AG04449 (cell line): ENCODE measurements at regions not wholly inside any gene's neighbourhood (a gene's known extent, or its start where the extent isn't known, plus 50 kb on each side); places are given as distances from the start of the nearest gene placed in this dataset.

Source experiments
- CTCF ChIA-PET: fragments of 350-600 bp; formaldehyde crosslinking; extraction: SDS; loops from one replicate; lab custom pipeline; 2021; ENCODE audit warnings: antibody characterized with exemption; lab: Yijun Ruan, JAX
- POLR2A ChIA-PET: fragments of 400-600, 350-600 bp; formaldehyde crosslinking; extraction: SDS; loops from one replicate; lab custom pipeline; 2020; ENCODE audit warnings: antibody characterized with exemption, inconsistent platforms; lab: Yijun Ruan, JAX
- DNase-seq: peaks from one replicate; pipeline ENCODE4 v3.0.0-alpha.2; 2010; ENCODE audit warnings: low read depth, low spot score
- H3K4me3 ChIP-seq: 2 replicates; pipeline ENCODE4 v1.5.1; 2011; ENCODE audit warnings: low read depth, mild to moderate bottlenecking, control low read depth, low read length
- CTCF ChIP-seq: IDR thresholded peaks from one replicate; pipeline ENCODE4 v1.5.1; 2011; ENCODE audit warnings: mild to moderate bottlenecking, moderate library complexity, low read length, control low read depth, inconsistent platforms; ENCODE audit not compliant: insufficient read depth; ENCODE audit errors: missing control alignments

GRCh38 chr5:56460681-56461191 is 227.6 kb upstream of the ANKRD55 start:
- DNase-seq = no peak
- H3K4me3 ChIP-seq = no peak overlapping the region
- TF ChIP-seq CTCF = no peak
- POLR2A ChIA-PET = no interaction called here
- CTCF ChIA-PET = no interaction called here

- no peak for DNase-seq
- no peak for TF ChIP-seq CTCF
- ChIA-PET POLR2A (no interaction called here), CTCF (no interaction called here)
- H3K4me3 ChIP-seq = no peak overlapping the region
Observed at GRCh38 chr5:56460195-56460546, 227.0 kb upstream of the ANKRD55 start.

GRCh38 chr5:56459394-56460194 is 226.5 kb upstream of the ANKRD55 start:
- no peak for DNase-seq
- H3K4me3 ChIP-seq = no peak overlapping the region
- TF ChIP-seq CTCF = no peak
- POLR2A ChIA-PET = no interaction called here
- CTCF ChIA-PET = no interaction called here

GRCh38 chr5:56457887-56458812 is 225.0 kb upstream of the ANKRD55 start:
- no peak for TF ChIP-seq CTCF
- POLR2A ChIA-PET = no interaction called here
- CTCF ChIA-PET = interaction anchor here (1.2 to 1.6 kb wide), 3 partner anchors 11 to 188 kb away, joined by 3 to 4 read pairs (median 4); no protein-coding TSS in a partner anchor
- DNase-seq = no peak
- no peak overlapping the region for H3K4me3 ChIP-seq

- no peak for TF ChIP-seq CTCF
- POLR2A ChIA-PET = no interaction called here
- CTCF ChIA-PET = no interaction called here
- no peak overlapping the region for H3K4me3 ChIP-seq
- DNase-seq = no peak
Observed at GRCh38 chr5:56456002-56456401, 222.9 kb upstream of the ANKRD55 start.

- no peak for TF ChIP-seq CTCF
- POLR2A ChIA-PET = no interaction called here
- CTCF ChIA-PET = no interaction called here
- no peak for DNase-seq
- H3K4me3 ChIP-seq = no peak overlapping the region
Observed at GRCh38 chr5:56455417-56455816, 222.3 kb upstream of the ANKRD55 start.
